H1 (cell line): ENCODE measurements at regions not wholly inside any gene's neighbourhood (a gene's known extent, or its start where the extent isn't known, plus 50 kb on each side); places are given as distances from the start of the nearest gene placed in this dataset.
A peak's percentile ranks its signal among the peaks of the same experiment; 100 is the strongest.

ENCODE experiments used
- CTCF ChIA-PET: fragments of 300-600 bp; sonication (Branson Sonifier 250); formaldehyde crosslinking; loops from one replicate; lab custom pipeline; 2021; ENCODE audit not compliant: partially characterized antibody; lab: Charles Lee
- POLR2A ChIA-PET: fragments of 300-600 bp; sonication (Branson Sonifier 250); formaldehyde crosslinking; loops from one replicate; lab custom pipeline; 2021; ENCODE audit warnings: inconsistent platforms; ENCODE audit not compliant: partially characterized antibody; lab: Charles Lee
- DNase-seq, 2 experiments: peaks; one replicate each; pipeline versions ENCODE4 v3.0.0 to v3.0.0-alpha.2; 2010 to 2022; ENCODE audit warnings: low spot score in 2 of 2, low read depth in 1 of 2, mixed read lengths in 1 of 2
- FAIRE-seq: peaks from 2 replicates; lab custom pipeline; 2011; peaks lifted over from hg19 to GRCh38; lab: Jason Lieb, UNC
- H2AFZ ChIP-seq: 2 replicates; pipeline ENCODE4 v1.8.1; 2012; ENCODE audit warnings: low read length, inconsistent platforms
- H2AK5ac ChIP-seq: 2 replicates; pipeline ENCODE4 v1.6.1; 2013; ENCODE audit warnings: low read depth, low read length
- H2BK120ac ChIP-seq: replicated peaks from 2 replicates; pipeline ENCODE3; 2013; ENCODE audit warnings: low read depth, low read length, inconsistent platforms
- H2BK12ac ChIP-seq: 2 replicates; pipeline ENCODE4 v1.6.1; 2013; ENCODE audit warnings: low read depth, low read length
- H2BK15ac ChIP-seq: 2 replicates; pipeline ENCODE4 v1.6.1; 2013; ENCODE audit warnings: low read length
- H2BK20ac ChIP-seq: 2 replicates; pipeline ENCODE4 v1.6.1; 2013; ENCODE audit warnings: low read length
- H2BK5ac ChIP-seq: 2 replicates; pipeline ENCODE4 v1.6.1; 2013; ENCODE audit warnings: low read depth, low read length
- H3K14ac ChIP-seq: 2 replicates; pipeline ENCODE4 v1.6.1; 2013; ENCODE audit warnings: inconsistent platforms; ENCODE audit not compliant: insufficient read length
- H3K18ac ChIP-seq: 2 replicates; pipeline ENCODE4 v1.6.1; 2013; ENCODE audit warnings: low read length; ENCODE audit errors: extremely low read depth
- H3K23ac ChIP-seq: 2 replicates; pipeline ENCODE4 v1.6.1; 2013; ENCODE audit warnings: inconsistent platforms; ENCODE audit not compliant: insufficient read length
- H3K23me2 ChIP-seq: 2 replicates; pipeline ENCODE4 v1.6.1; 2013; ENCODE audit warnings: low read depth, low read length
- H3K27ac ChIP-seq: 2 replicates; pipeline ENCODE4 v1.6.1; 2011; ENCODE audit warnings: low read depth, low read length, inconsistent platforms
- H3K27me3 ChIP-seq, 4 experiments: replicated peaks in 1 of 4; 1 replicate in 1 of 4; 2 replicates in 3 of 4; pipeline versions ENCODE4 v1.6.1 to v1.8.1; 2011 to 2013; ENCODE audit warnings: low read length in 3 of 4, mild to moderate bottlenecking in 3 of 4, inconsistent platforms in 2 of 4, mixed read lengths in 2 of 4, moderate library complexity in 1 of 4; ENCODE audit not compliant: control insufficient read depth in 3 of 4, insufficient read depth in 3 of 4; ENCODE audit errors: extremely low read depth in 1 of 4
- H3K36me3 ChIP-seq, 4 experiments: 2 replicates each; pipeline versions ENCODE4 v1.6.1 to v1.8.1; 2011 to 2013; ENCODE audit warnings: mild to moderate bottlenecking in 4 of 4, low read length in 3 of 4, moderate library complexity in 2 of 4, control low read depth in 1 of 4, inconsistent platforms in 1 of 4; ENCODE audit not compliant: insufficient read depth in 4 of 4, control insufficient read depth in 2 of 4
- H3K4ac ChIP-seq: replicated peaks from 2 replicates; pipeline ENCODE3; 2013; ENCODE audit warnings: low read length, low read depth, mixed read lengths, inconsistent platforms; ENCODE audit not compliant: insufficient read length
- H3K4me1 ChIP-seq, 4 experiments: replicated peaks in 1 of 4; 1 replicate in 1 of 4; 2 replicates in 3 of 4; pipeline versions ENCODE4 v1.6.1 to v1.8.1; 2011 to 2013; ENCODE audit warnings: low read length in 3 of 4, inconsistent platforms in 2 of 4, mixed read lengths in 1 of 4; ENCODE audit not compliant: insufficient read depth in 4 of 4, control insufficient read depth in 3 of 4
- H3K4me2 ChIP-seq, 2 experiments: 2 replicates each; pipeline versions ENCODE4 v1.6.1 to v1.8.1; 2011 to 2013; ENCODE audit warnings: low read depth in 2 of 2, low read length in 2 of 2, control low read depth in 1 of 2, inconsistent platforms in 1 of 2, mild to moderate bottlenecking in 1 of 2; ENCODE audit not compliant: insufficient read depth in 1 of 2
- H3K4me3 ChIP-seq, 4 experiments: fragments of 200-600, 300-600 bp in 1 of 4; sonication (generic), shearing (Covaris generic), sonication (Bioruptor Twin) in 1 of 4; 2 replicates each; pipeline versions ENCODE4 v1.5.1 to v1.8.1; 2011 to 2016; ENCODE audit warnings: low read length in 4 of 4, low read depth in 3 of 4, control low read depth in 2 of 4, inconsistent platforms in 2 of 4, mild to moderate bottlenecking in 2 of 4, mixed read lengths in 1 of 4, moderate library complexity in 1 of 4; ENCODE audit not compliant: insufficient read depth in 2 of 4; ENCODE audit errors: extremely low read depth in 1 of 4
- H3K56ac ChIP-seq: replicated peaks from 2 replicates; pipeline ENCODE3; 2013; ENCODE audit warnings: low read depth, mild to moderate bottlenecking, mixed read lengths, low read length, inconsistent platforms; ENCODE audit not compliant: insufficient read length
- H3K79me1 ChIP-seq: 2 replicates; pipeline ENCODE4 v1.6.1; 2013; ENCODE audit warnings: low read depth, low read length, control low read depth
- H3K79me2 ChIP-seq, 2 experiments: 2 replicates each; pipeline versions ENCODE4 v1.6.1 to v1.8.1; 2012 to 2013; ENCODE audit warnings: low read length in 2 of 2, mild to moderate bottlenecking in 2 of 2, inconsistent platforms in 1 of 2; ENCODE audit not compliant: insufficient read depth in 2 of 2, control insufficient read depth in 1 of 2
- H3K9ac ChIP-seq, 4 experiments: replicated peaks in 1 of 4; 1 replicate in 1 of 4; 2 replicates in 3 of 4; pipeline versions ENCODE4 v1.6.1 to v1.8.1; 2011 to 2013; ENCODE audit warnings: low read depth in 3 of 4, low read length in 3 of 4, control low read depth in 2 of 4, mild to moderate bottlenecking in 2 of 4, moderate library complexity in 2 of 4, inconsistent platforms in 1 of 4; ENCODE audit errors: extremely low read depth in 1 of 4
- H3K9me3 ChIP-seq, 2 experiments: 2 replicates each; pipeline versions ENCODE4 v1.6.1 to v1.8.1; 2012 to 2013; ENCODE audit warnings: mild to moderate bottlenecking in 2 of 2, moderate library complexity in 2 of 2, control low read depth in 1 of 2, inconsistent platforms in 1 of 2, low read depth in 1 of 2, low read length in 1 of 2, mixed read lengths in 1 of 2; ENCODE audit not compliant: insufficient read depth in 2 of 2
- H4K20me1 ChIP-seq, 2 experiments: replicated peaks in 1 of 2; 2 replicates each; pipeline versions ENCODE3 to v1.8.1; 2011 to 2013; ENCODE audit warnings: inconsistent platforms in 2 of 2, low read length in 2 of 2, mild to moderate bottlenecking in 1 of 2; ENCODE audit not compliant: insufficient read depth in 2 of 2, control insufficient read depth in 1 of 2
- H4K5ac ChIP-seq: 2 replicates; pipeline ENCODE4 v1.6.1; 2013; ENCODE audit warnings: low read length, low read depth, mixed read lengths, inconsistent platforms; ENCODE audit not compliant: insufficient read length
- H4K8ac ChIP-seq: 2 replicates; pipeline ENCODE4 v1.8.0; 2013; ENCODE audit warnings: mild to moderate bottlenecking, moderate library complexity, low read length, inconsistent platforms; ENCODE audit not compliant: insufficient read depth; ENCODE audit errors: extremely low read depth
- H4K91ac ChIP-seq: replicated peaks from 2 replicates; pipeline ENCODE3; 2013; ENCODE audit warnings: low read length, mixed read lengths, inconsistent platforms; ENCODE audit not compliant: insufficient read length
- MAFK ChIP-seq: IDR thresholded peaks from 2 replicates; pipeline ENCODE4 v1.6.1; 2012; ENCODE audit warnings: low read depth, mild to moderate bottlenecking, improper control_type of control experiment, low read length
- SP4 ChIP-seq: IDR thresholded peaks from 2 replicates; pipeline ENCODE4 v1.6.1; 2012; ENCODE audit warnings: low read length, inconsistent platforms
- WGBS, 2 experiments: shearing (Covaris generic) in 1 of 2; methylation state at CpG; one replicate each; pipeline versions ENCODE4 v1.1.6 to v1.1.7; 2013 to 2015; ENCODE audit warnings: low lambda C conversion rate in 2 of 2, mixed read lengths in 2 of 2, inconsistent platforms in 1 of 2, low coverage in 1 of 2, missing lambda C conversion rate in 1 of 2; ENCODE audit not compliant: insufficient replicate concordance in 2 of 2, insufficient coverage in 1 of 2, insufficient read length in 1 of 2; ENCODE audit errors: extremely low coverage in 1 of 2, missing lambda C conversion rate in 1 of 2; 5-methylcytosine and 5-hydroxymethylcytosine counted together

- Histone ChIP-seq H2AFZ (no peak overlapping the region), H3K18ac (no peak overlapping the region), H3K27me3 (no peaks in the 10 kb centered on the region), H3K56ac (no peak overlapping the region), H3K23ac (no peak overlapping the region), H4K5ac (no peak overlapping the region), H2BK15ac (no peak overlapping the region), H3K79me2 (no peaks in the 10 kb centered on the region), H2AK5ac (no peak overlapping the region), H2BK20ac (no peak overlapping the region), H3K36me3 (no peaks in the 10 kb centered on the region), H3K4me1 (no peaks in the 10 kb centered on the region), H3K27ac (no peak overlapping the region), H4K8ac (no peak overlapping the region), H4K20me1 (no peaks in the 10 kb centered on the region), H3K23me2 (no peaks in the 10 kb centered on the region; the same call in 1 of the 2 replicates), H3K79me1 (no peaks in the 10 kb centered on the region), H3K9me3 (no peaks in the 10 kb centered on the region), H2BK12ac (no peak overlapping the region), H3K4ac (no peak overlapping the region), H3K4me2 (no peak overlapping the region), H4K91ac (no peak overlapping the region), H3K14ac (no peak overlapping the region), H2BK120ac (no peak overlapping the region), H3K4me3 (no peak overlapping the region), H3K9ac (no peak overlapping the region), H2BK5ac (no peak overlapping the region)
- FAIRE-seq, result no peak
- WGBS, 2 experiments, result 92% methylated on average over 3 of the region's 3 CpGs; no CpG with 5 or more reads in 1 of the 2 experiments
- ChIA-PET POLR2A (no interaction called here), CTCF (interaction anchor here (0.8 to 1.7 kb wide), 2 partner anchors 10 to 17 kb away, joined by 4 read pairs; no protein-coding TSS in a partner anchor)
- peak; percentile 18; the same call in 1 of the 2 replicates for TF ChIP-seq MAFK
- TF ChIP-seq SP4, result no peak
- no peak for DNase-seq
Observed at GRCh38 chr7:25348104-25348503, 119.8 kb upstream of the NPVF start.
